Activated gamma-delta T cell treated with Interleukin-2 at 50 U/mL for 16 hours (primary cell): ENCODE measurements at regions not wholly inside any gene's neighbourhood (a gene's known extent, or its start where the extent isn't known, plus 50 kb on each side); places are given as distances from the start of the nearest gene placed in this dataset.

Experiments used
- DNase-seq: peaks from one replicate; pipeline ENCODE4 v3.0.0-alpha.2; 2020

- DNase-seq, result no peak
Measured at GRCh38 chr7:50208378-50208982, 96.0 kb upstream of the IKZF1 start.

GRCh38 chr7:50207686-50208255 lies 96.7 kb upstream of the IKZF1 start:
- DNase-seq, result no peak

GRCh38 chr7:50207251-50207564 lies 97.3 kb upstream of the IKZF1 start:
- DNase-seq, result no peak

- DNase-seq, result peak; percentile 77
Measured at GRCh38 chr7:50206453-50207250, 97.9 kb upstream of the IKZF1 start.

GRCh38 chr7:50205011-50205410 lies 99.5 kb upstream of the IKZF1 start:
- no peak for DNase-seq

GRCh38 chr7:50204581-50204980 lies 99.9 kb upstream of the IKZF1 start:
- no peak for DNase-seq

- DNase-seq, result no peak
Measured at GRCh38 chr7:50203521-50203920, 101.0 kb upstream of the IKZF1 start.

- no peak for DNase-seq
Measured at GRCh38 chr7:50202052-50202555, 102.4 kb upstream of the IKZF1 start.

- DNase-seq, result no peak
Measured at GRCh38 chr7:50199824-50200223, 104.7 kb upstream of the IKZF1 start.

GRCh38 chr7:50197549-50197948 lies 104.5 kb upstream of the ZPBP start:
- peak; percentile 47 for DNase-seq

- DNase-seq, result no peak
Measured at GRCh38 chr7:50196719-50197118, 103.7 kb upstream of the ZPBP start.

- no peak for DNase-seq
Measured at GRCh38 chr7:50190776-50191175, 97.7 kb upstream of the ZPBP start.

GRCh38 chr7:50189371-50189770 lies 96.3 kb upstream of the ZPBP start:
- DNase-seq, result no peak

GRCh38 chr7:50185951-50186682 lies 93.1 kb upstream of the ZPBP start:
- no peak for DNase-seq

- DNase-seq, result no peak
Measured at GRCh38 chr7:50185208-50185607, 92.2 kb upstream of the ZPBP start.

GRCh38 chr7:50184271-50184990 lies 91.4 kb upstream of the ZPBP start:
- DNase-seq, result no peak

- DNase-seq, result no peak
Measured at GRCh38 chr7:50182759-50183158, 89.7 kb upstream of the ZPBP start.

- no peak for DNase-seq
Measured at GRCh38 chr7:50181081-50181480, 88.0 kb upstream of the ZPBP start.

GRCh38 chr7:50178166-50178565 lies 85.1 kb upstream of the ZPBP start:
- DNase-seq, result no peak

GRCh38 chr7:50174948-50175347 lies 81.9 kb upstream of the ZPBP start:
- no peak for DNase-seq

- DNase-seq, result no peak
Measured at GRCh38 chr7:50166997-50167965, 74.2 kb upstream of the ZPBP start.
